Activated T-cell treated with anti-CD3 and anti-CD28 coated beads, Interleukin-2, amount 50 U/mL, for 1 hour (primary cell): ENCODE measurements at regions not wholly inside any gene's neighbourhood (a gene's known extent, or its start where the extent isn't known, plus 50 kb on each side); places are given as distances from the start of the nearest gene placed in this dataset.
"Not testable (repeated sequence)": the region's sequence is repeated elsewhere in the genome, so short reads cannot be mapped to it uniquely, and the experiment has no call there.

Experiments
- DNase-seq: peaks from one replicate; pipeline ENCODE4 v3.0.0-alpha.2; 2020

DNA sequence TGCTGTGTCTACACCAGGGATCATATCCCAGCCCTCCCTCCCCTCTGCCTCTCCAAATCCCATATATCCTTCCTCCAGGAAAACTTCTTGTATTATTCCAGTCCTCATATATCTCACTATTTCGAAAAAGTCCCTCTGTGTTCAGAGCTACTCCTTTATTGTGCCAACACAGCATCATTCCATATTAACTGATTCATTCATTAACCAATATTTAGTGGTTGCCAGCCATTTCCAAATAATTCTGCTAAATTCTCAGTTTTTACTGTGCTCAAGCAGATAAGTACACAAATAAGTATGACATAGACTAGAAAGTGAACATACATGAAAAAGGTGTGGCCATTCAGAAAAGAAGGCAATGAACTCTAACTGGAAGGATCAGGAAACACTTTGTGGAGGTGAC is 241.6 kb upstream of the DUSP10 start:
- DNase-seq = no peak

GRCh38 chr1:221981461-221981860 is 239.6 kb upstream of the DUSP10 start:
- DNase-seq = no peak

DNA sequence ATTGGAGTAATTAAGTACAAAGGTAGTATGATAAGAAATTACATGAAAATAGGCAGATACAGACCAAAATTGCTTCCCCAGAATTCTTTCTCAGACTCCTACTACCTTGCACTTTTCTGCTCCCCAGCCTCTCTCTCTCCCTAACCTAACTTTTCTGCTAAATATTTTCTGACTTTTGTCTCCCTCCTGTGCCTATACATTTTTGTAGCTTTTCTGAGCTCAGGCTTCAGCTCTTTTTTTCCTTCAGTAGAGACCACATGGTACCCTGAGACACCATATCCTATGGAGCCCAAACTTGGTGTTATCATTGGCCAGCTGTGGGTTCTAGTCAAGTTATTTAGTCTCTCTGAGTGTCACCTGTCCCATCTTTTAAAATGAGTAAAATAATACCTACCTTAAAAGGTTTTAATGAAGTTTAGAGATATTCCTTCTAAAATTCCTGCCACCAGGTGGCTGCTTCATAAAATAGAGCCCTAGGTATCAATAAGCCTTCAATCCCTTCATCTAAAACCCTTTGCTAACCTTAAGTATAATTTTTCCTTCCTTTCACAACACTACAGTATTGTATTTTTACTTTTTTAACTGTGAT is 237.6 kb upstream of the DUSP10 start:
- DNase-seq = no peak

GRCh38 chr1:221978631-221979334 is 236.9 kb upstream of the DUSP10 start:
- DNase-seq = not testable (repeated sequence)

GRCh38 chr1:221973787-221974186 is 231.9 kb upstream of the DUSP10 start:
- DNase-seq = not testable (repeated sequence)

GRCh38 chr1:221972276-221973235 is 230.7 kb upstream of the DUSP10 start:
- DNase-seq = no peak

GRCh38 chr1:221971035-221971434 is 229.1 kb upstream of the DUSP10 start:
- DNase-seq = not testable (repeated sequence)

DNA sequence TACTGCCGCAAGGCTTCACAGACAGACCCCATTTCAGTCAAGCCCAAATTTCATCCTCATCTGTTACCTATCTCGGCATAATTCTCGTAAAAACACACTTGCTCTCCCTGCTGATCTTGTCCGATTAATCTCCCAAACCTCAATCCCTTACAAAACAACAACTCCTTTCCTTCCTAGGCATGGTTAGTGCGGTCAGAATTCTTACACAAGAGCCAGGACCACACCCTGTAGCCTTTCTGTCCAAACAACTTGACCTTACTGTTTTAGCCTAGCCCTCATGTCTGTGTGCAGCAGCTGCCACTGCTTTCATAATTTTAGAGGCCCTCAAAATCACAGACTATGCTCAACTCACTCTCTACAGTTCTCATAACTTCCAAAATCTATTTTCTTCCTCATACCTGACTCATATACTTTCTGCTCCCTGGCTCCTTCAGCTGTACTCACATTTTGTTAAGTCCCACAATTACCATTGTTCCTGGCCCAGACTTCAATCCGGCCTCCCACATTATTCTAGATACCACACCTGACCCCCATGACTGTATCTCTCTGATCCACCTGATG is 227.5 kb upstream of the DUSP10 start:
- DNase-seq = not testable (repeated sequence)

DNA sequence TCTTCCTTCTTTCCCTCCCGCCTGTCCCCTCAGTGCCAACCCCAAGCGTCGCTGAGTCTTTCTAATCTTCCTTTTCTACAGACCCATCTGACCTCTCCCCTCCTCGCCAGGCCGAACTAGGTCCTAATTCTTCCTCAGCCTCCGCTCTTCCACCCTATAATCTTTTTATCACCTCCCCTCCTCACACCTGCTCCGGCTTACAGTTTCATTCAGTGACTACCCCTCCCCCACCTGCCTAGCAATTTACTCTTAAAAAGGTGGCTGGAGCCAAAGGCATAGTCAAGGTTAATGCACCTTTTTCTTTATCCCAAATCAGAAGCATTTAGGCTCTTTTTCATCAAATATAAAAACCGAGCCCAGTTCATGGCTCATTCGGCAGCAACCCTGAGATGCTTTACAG is 225.6 kb upstream of the DUSP10 start:
- DNase-seq = not testable (repeated sequence)

- DNase-seq = not testable (repeated sequence)
Observed at GRCh38 chr1:221966888-221967287, 225.0 kb upstream of the DUSP10 start.

DNA sequence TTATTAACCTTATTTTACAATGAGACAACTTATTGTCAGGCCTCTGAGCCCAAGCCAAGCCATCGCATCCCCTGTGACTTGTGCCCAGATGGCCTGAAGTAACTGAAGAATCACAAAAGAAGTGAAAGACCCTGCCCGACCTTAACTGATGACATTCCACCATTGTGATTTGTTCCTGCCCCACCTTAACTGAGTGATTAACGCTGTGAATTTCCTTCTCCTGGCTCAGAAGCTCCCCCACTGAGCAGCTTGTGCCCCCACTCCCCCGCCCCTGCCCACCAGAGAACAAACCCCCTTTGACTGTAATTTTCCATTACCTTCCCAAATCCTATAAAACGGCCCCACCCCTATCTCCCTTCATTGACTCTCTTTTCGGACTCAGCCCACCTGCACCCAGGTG is 224.0 kb upstream of the DUSP10 start:
- DNase-seq = not testable (repeated sequence)

- DNase-seq = no peak
Observed at GRCh38 chr1:221965252-221965651, 223.4 kb upstream of the DUSP10 start.

DNA sequence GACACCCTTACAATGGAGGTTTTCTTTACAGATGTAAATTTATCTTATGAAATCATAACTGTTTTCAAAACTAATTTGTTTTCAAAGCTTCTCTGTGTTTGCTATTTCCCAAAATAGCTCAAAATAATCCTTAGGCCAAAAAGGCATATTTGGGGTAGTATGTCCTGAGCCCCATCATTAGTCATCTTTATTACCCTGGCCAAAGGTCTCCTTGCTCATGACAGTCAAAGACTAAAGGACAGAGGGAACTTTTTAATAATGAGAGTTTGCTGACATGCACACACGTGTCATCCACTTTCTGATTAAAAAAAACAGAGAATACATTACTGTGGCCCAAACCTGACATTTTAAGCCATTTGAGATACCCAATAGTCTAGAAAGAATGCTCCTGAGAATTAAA is 221.9 kb upstream of the DUSP10 start:
- no peak for DNase-seq

DNA sequence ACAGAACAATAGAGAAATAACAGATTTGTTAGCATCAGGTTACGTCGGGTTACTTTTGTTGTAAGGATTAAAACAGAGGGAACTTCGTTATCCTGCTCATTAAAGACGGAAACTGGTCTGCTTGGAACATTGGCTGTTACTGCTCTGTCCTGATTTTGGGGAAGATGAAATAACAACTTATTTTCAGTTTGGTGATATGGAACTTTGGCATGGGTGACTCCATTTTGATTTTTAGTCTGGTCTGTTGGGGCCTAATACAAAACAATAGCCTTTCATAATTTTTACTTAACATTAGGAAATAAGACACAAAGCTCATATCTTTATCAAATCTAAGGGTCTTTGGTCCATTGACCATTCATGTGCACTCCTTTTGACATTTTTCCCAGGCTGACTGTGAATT is 220.5 kb upstream of the DUSP10 start:
- DNase-seq = no peak

DNA sequence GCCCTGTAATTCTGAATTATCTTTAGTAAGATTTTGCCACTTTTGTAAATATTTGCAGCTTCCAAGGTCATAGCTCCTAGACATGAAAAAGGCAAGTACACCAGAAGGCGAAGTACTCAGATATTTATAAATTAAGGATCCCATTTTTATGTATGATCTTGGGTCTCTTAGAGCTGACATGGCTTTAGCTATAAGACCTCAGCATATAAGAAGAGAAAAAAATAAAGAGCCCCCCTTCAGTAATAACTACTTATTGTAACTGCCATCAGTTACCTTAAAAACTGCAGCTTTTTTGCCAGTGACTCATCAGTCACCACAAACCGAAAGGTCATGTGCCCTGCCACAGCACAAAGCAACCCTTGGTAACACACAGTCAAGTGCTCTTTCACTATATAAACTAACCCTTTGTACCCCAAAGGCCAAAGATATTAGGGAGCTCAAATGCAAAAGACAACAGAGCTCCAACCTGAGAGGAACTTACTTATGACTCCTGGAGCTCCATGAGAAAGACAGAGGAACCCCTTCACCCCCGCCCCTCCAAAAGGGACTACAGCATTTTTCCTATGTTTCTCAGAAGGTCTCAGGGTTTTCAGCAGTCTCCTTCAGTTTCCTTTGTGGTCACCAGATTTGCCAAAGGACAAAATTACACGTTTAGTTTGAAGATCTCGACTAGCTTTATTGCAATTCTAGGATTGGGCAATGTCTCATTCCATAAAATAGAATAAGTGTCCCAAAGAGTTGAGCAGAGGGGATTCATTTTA is 219.8 kb upstream of the DUSP10 start:
- no peak for DNase-seq

DNA sequence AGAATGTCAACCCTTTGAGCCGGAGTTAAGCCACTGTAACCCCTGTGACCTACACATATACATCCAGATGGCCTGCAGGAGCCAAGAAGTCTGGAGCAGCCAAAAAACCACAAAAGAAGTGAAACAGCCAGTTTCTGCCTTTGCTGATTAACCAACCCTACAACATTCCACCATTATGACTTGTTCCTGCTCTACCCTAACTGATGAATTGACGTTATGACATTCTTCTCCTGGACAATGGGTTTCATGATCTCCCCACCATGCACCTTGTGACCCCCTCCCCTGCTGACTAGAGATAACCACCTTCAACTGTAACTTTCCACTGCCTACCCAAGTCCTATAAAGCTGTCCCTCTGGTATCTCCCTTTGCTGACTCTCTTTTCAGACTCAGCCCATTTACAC is 216.3 kb upstream of the DUSP10 start:
- not testable (repeated sequence) for DNase-seq

- not testable (repeated sequence) for DNase-seq
Observed at GRCh38 chr1:221957350-221957749, 215.5 kb upstream of the DUSP10 start.

GRCh38 chr1:221949996-221950395 is 208.1 kb upstream of the DUSP10 start:
- DNase-seq = no peak

- no peak for DNase-seq
Observed at GRCh38 chr1:221948459-221948858, 206.6 kb upstream of the DUSP10 start.

DNA sequence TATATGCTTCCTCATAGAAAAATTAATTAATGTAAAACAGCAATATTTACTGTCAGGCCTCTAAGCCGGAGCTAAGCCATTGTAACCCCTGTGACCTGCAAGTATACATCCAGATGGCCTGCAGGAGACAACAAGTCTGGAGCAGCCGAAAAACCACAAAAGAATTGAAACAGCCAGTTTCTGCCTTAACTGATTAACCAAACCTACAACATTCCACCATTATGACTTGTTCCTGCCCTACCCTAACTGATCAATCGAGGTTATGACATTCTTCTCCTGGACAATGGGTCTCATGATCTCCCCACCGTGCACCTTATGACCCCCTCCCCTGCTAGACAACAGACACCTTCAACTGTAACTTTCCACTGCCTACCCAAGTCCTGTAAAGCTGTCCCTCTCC is 205.8 kb upstream of the DUSP10 start:
- DNase-seq = no peak

- no peak for DNase-seq
Observed at GRCh38 chr1:221946768-221947167, 204.9 kb upstream of the DUSP10 start.

GRCh38 chr1:221945669-221946068 is 203.8 kb upstream of the DUSP10 start:
- no peak for DNase-seq
